ENCODE measurements at regions not wholly inside any gene's neighbourhood (a gene's known extent, or its start where the extent isn't known, plus 50 kb on each side); places are given as distances from the start of the nearest gene placed in this dataset.

DNA sequence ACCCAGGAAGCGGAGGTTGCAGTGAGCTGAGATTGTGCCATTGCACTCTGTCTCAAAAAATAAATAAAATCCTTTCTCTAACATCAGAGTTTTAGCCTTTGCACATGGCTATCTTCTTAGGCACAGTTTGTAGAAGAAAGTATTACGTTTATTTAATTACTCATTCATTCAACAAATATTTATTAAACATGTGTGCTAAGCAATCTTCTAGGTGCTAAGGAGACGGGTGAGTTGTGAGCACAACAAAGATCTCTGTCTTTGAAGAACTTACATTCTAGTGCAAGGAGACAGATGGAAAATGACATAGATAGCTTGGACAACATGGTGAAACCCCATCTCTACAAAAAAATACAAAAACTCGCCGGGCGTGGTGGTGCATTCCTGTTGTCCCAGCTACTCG lies 122.3 kb upstream of the MYO10 start:
- peaks cover 0 to 4% (median 0%) of the 10 kb centered on the region in 4 experiments; a peak in 3 of 7 replicates for H3K4me1 ChIP-seq (replicated peaks in 1 of 4; ENCODE audit: control insufficient read depth in 3 of 4, insufficient read depth in 4 of 4, low read length in 3 of 4)
- no peak overlapping the region for H4K8ac ChIP-seq (ENCODE audit: extremely low read depth, insufficient read depth, low read length)
- H3K18ac ChIP-seq (ENCODE audit: extremely low read depth, low read length), result no peak overlapping the region
- no peaks in the 10 kb centered on the region for H3K36me3 ChIP-seq (ENCODE audit: control insufficient read depth in 2 of 4, insufficient read depth in 4 of 4, low read length in 3 of 4)
- H3K23me2 ChIP-seq (ENCODE audit: low read depth, low read length), result no peaks in the 10 kb centered on the region
- H3K14ac ChIP-seq (ENCODE audit: insufficient read length), result no peak overlapping the region
- no peaks in the 10 kb centered on the region for H3K27me3 ChIP-seq (replicated peaks in 1 of 4; ENCODE audit: control insufficient read depth in 3 of 4, extremely low read depth in 1 of 4, insufficient read depth in 3 of 4, low read length in 3 of 4)
- no peak overlapping the region for H3K9ac ChIP-seq (replicated peaks in 1 of 4; ENCODE audit: extremely low read depth in 1 of 4, low read depth in 3 of 4, low read length in 3 of 4)
- no peaks in the 10 kb centered on the region for H3K79me2 ChIP-seq (ENCODE audit: control insufficient read depth in 1 of 2, insufficient read depth in 2 of 2, low read length in 2 of 2)
- H4K20me1 ChIP-seq (replicated peaks in 1 of 2; ENCODE audit: control insufficient read depth in 1 of 2, insufficient read depth in 2 of 2, low read length in 2 of 2), result no peaks in the 10 kb centered on the region
- no peak overlapping the region for H2BK15ac ChIP-seq (ENCODE audit: low read length)
- no peak overlapping the region for H3K23ac ChIP-seq (ENCODE audit: insufficient read length)
- no peak overlapping the region for H3K56ac ChIP-seq (replicated peaks; ENCODE audit: insufficient read length, low read depth, low read length)
- H2BK120ac ChIP-seq (replicated peaks; ENCODE audit: low read depth, low read length), result no peak overlapping the region
- no peak overlapping the region for H3K27ac ChIP-seq (ENCODE audit: low read depth, low read length)
- no peak overlapping the region for H2AFZ ChIP-seq (ENCODE audit: low read length)
- DNase-seq (ENCODE audit: low read depth in 1 of 2, low spot score in 2 of 2) (no peak), FAIRE-seq (no peak)
- H2BK12ac ChIP-seq (ENCODE audit: low read depth, low read length), result no peak overlapping the region
- no peak overlapping the region for H4K91ac ChIP-seq (replicated peaks; ENCODE audit: insufficient read length, low read length)
- POLR2A ChIA-PET (ENCODE audit: partially characterized antibody), result no interaction called here
- no peak overlapping the region for H3K4me2 ChIP-seq (ENCODE audit: insufficient read depth in 1 of 2, low read depth in 2 of 2, low read length in 2 of 2)
- no peaks in the 10 kb centered on the region for H3K79me1 ChIP-seq (ENCODE audit: low read depth, low read length)
- no peak overlapping the region for H3K4ac ChIP-seq (replicated peaks; ENCODE audit: insufficient read length, low read depth, low read length)
- no peak overlapping the region for H4K5ac ChIP-seq (ENCODE audit: insufficient read length, low read depth, low read length)
- H2AK5ac ChIP-seq (ENCODE audit: low read depth, low read length), result no peak overlapping the region
- TF ChIP-seq ATF3 (IDR thresholded peaks at IDR 0.05; ENCODE audit: insufficient read depth, low read depth, low read length) (no peak), ZNF274 (IDR thresholded peaks at IDR 0.05; ENCODE audit: borderline replicate concordance, extremely low read depth, low read length) (no peak), CHD2 (IDR thresholded peaks at IDR 0.05; ENCODE audit: low read length) (no peak), NRF1 (IDR thresholded peaks at IDR 0.05; ENCODE audit: low read depth, low read length) (no peak), RNF2 (IDR thresholded peaks at IDR 0.05; ENCODE audit: borderline replicate concordance, low read depth, low read length, missing control alignments, poor library complexity, severe bottlenecking) (no peak), TCF12 (IDR thresholded peaks at IDR 0.05; ENCODE audit: low read depth, low read length) (no peak), PHF8 (conservative IDR thresholded peaks at IDR 0.05; ENCODE audit: low read depth, low read length) (no peak), HDAC2 (IDR thresholded peaks at IDR 0.05; ENCODE audit: borderline replicate concordance in 1 of 2, low read depth in 2 of 2, low read length in 2 of 2) (no peak)
- no peak overlapping the region for H3K4me3 ChIP-seq (ENCODE audit: extremely low read depth in 1 of 4, insufficient read depth in 2 of 4, low read depth in 3 of 4, low read length in 4 of 4)
- H2BK5ac ChIP-seq (ENCODE audit: low read depth, low read length), result no peak overlapping the region
- CTCF ChIA-PET (ENCODE audit: partially characterized antibody), result interaction anchor here (0.6 to 1.3 kb wide), 2 partner anchors 119 to 132 kb away, joined by 3 to 4 read pairs; no protein-coding TSS in a partner anchor
- H2BK20ac ChIP-seq (ENCODE audit: low read length), result no peak overlapping the region
- peaks cover 2 to 8% of the 10 kb centered on the region in 2 experiments; a peak in 1 of 4 replicates for H3K9me3 ChIP-seq (ENCODE audit: insufficient read depth in 2 of 2, low read depth in 1 of 2, low read length in 1 of 2)
- 76% methylated on average over 7 of the region's 7 CpGs; no CpG with 5 or more reads in 1 of the 2 experiments for WGBS, 2 experiments (ENCODE audit: extremely low coverage in 1 of 2, insufficient coverage in 1 of 2, insufficient read length in 1 of 2, insufficient replicate concordance in 2 of 2, low coverage in 1 of 2, low lambda C conversion rate in 2 of 2, missing lambda C conversion rate in 1 of 2)

Measured in H1 (cell line).